ENCODE measurements at regions not wholly inside any gene's neighbourhood (a gene's known extent, or its start where the extent isn't known, plus 50 kb on each side); places are given as distances from the start of the nearest gene placed in this dataset.

DNA sequence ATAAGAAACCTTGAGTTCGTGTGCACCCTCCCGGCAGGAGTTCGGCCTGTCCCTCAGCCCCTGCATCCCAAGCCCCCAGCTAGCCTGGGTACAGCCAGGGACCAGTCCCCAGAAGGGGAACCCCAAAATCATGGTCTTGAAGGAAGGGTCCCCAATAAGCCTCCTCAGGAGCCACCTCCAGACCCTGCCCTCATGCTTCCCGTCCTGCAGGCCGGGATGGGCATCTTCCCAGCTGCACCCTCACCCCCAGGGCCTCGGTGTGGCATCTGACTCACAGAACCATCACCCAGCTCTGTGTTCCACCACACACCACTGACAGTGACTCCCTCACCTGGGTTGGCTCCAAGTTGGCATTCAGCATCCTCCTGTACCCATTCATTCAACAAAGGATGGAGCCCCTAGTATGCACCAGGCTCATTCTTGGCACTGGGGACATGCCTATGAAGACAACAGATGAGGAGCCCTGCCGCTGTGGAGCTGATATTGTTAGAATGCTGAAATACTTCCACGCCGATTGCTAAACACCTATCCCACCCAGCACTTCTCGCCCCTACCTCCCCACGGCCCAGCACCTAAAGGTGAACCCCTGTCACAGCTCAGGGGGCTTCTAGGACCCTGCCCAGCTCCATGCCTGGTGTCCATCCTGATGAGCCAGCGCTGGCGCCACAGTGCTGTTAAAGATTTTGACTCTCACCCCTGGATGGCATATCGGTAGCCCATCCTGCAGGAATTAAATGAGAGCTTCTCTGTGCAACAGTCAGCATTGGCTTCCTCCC lies 77.8 kb downstream of the BUD13 start:
- Mint-ChIP-seq H3K27ac (ENCODE audit: unreplicated experiment) (no peak overlapping the region), H3K36me3 (ENCODE audit: low read depth, unreplicated experiment) (no peaks in the 10 kb centered on the region), H3K4me3 (ENCODE audit: unreplicated experiment) (no peak overlapping the region), H3K27me3 (ENCODE audit: unreplicated experiment) (peaks cover 1% of the 10 kb centered on the region), H3K9me3 (ENCODE audit: unreplicated experiment) (no peaks in the 10 kb centered on the region), H3K4me1 (ENCODE audit: unreplicated experiment) (peaks cover 3% of the 10 kb centered on the region)
- no peak for DNase-seq (ENCODE audit: low spot score)
- TF ChIP-seq, protein P1, sequence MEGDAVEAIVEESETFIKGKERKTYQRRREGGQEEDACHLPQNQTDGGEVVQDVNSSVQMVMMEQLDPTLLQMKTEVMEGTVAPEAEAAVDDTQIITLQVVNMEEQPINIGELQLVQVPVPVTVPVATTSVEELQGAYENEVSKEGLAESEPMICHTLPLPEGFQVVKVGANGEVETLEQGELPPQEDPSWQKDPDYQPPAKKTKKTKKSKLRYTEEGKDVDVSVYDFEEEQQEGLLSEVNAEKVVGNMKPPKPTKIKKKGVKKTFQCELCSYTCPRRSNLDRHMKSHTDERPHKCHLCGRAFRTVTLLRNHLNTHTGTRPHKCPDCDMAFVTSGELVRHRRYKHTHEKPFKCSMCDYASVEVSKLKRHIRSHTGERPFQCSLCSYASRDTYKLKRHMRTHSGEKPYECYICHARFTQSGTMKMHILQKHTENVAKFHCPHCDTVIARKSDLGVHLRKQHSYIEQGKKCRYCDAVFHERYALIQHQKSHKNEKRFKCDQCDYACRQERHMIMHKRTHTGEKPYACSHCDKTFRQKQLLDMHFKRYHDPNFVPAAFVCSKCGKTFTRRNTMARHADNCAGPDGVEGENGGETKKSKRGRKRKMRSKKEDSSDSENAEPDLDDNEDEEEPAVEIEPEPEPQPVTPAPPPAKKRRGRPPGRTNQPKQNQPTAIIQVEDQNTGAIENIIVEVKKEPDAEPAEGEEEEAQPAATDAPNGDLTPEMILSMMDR (IDR thresholded peaks at IDR 0.05; ENCODE audit: unreplicated experiment): no peak

DNA sequence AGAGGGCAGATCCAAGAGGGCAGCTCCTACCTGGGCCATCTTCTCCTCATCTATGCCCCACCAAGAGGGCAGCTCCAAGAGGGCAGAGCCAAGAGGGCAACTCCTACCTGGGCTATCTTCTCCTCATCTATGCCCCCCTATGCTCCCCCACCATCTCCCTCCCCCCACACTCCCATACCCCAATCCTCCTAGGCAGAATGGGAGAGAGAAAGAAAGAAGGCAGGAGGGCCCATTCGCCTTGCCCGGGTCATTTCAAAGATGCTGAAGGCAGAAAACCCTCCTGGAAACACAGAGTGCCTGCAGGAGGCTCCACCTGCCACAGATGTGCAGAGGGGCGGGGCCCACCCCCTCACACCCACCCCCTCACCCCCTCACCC lies 78.5 kb downstream of the BUD13 start:
- no peak for DNase-seq (ENCODE audit: low spot score)
- Mint-ChIP-seq H3K36me3 (ENCODE audit: low read depth, unreplicated experiment) (no peaks in the 10 kb centered on the region), H3K4me1 (ENCODE audit: unreplicated experiment) (peaks cover 3% of the 10 kb centered on the region), H3K27me3 (ENCODE audit: unreplicated experiment) (peaks cover 1% of the 10 kb centered on the region), H3K9me3 (ENCODE audit: unreplicated experiment) (no peaks in the 10 kb centered on the region), H3K27ac (ENCODE audit: unreplicated experiment) (no peak overlapping the region), H3K4me3 (ENCODE audit: unreplicated experiment) (no peak overlapping the region)
- TF ChIP-seq, protein P1 (IDR thresholded peaks at IDR 0.05; ENCODE audit: unreplicated experiment): no peak

DNA sequence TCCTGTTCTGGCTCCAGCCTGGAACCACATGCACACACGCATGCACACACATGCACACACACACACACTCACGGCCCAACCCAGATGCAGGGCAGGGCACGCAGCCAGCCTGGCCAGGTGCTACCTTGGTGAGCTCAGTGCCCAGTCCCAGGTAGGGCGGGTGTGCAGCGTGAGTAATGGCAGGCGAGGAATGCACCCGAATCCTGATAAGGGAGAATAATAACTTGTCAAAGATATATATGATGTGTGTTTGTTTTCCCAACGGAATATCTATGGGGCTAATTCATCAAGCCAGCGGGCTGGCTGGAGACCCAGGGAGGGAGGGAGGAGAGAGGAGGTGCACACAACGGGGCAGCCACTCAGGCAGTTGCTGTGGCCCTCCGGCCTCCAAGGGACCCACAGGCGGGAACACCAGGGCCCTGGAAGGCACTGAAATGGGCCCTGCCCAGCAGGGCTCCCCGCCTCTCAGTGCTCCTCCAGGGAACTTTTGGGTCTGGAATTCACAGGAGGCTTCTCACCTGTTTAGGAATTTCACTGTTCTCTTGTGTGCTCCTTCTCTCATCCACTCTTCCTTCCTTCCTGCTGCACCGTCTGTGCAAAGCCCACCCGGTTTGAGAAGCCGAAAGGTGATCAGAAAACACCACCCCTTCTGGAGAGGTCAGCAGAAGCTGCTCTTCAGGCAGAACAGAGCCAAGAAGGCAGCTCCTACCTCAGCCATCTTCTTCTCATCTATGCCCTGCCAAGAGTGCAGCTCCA lies 79.0 kb downstream of the BUD13 start:
- H3K36me3 Mint-ChIP-seq (ENCODE audit: low read depth, unreplicated experiment): no peaks in the 10 kb centered on the region
- peaks cover 3% of the 10 kb centered on the region for H3K4me1 Mint-ChIP-seq (ENCODE audit: unreplicated experiment)
- H3K4me3 Mint-ChIP-seq (ENCODE audit: unreplicated experiment): no peak overlapping the region
- H3K27me3 Mint-ChIP-seq (ENCODE audit: unreplicated experiment): peaks cover 1% of the 10 kb centered on the region
- TF ChIP-seq, protein P1 (IDR thresholded peaks at IDR 0.05; ENCODE audit: unreplicated experiment): no peak
- no peak overlapping the region for H3K27ac Mint-ChIP-seq (ENCODE audit: unreplicated experiment)
- DNase-seq (ENCODE audit: low spot score): no peak
- no peaks in the 10 kb centered on the region for H3K9me3 Mint-ChIP-seq (ENCODE audit: unreplicated experiment)

DNA sequence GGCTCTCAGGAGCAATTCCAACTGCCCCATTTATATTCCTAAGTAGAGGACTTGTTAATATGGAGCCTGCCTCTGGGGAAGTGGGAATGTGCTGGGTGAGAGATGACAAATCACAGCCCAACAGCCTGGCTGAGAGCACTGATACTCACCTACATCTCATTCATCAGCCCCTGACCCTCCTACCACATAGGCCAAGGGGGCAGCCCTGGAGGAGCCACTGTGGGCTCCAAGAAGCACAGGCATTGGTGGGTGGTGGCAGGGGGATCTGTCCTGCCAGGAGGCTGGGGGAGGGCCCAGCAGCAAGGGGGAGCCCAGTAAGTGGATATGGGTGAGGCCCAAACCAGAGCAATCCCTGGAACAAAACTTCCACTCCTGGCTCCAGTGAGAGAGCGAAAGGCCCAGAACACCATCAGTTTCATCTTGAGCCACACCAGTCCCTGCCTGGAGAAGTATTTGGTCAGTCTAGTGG lies 79.7 kb downstream of the BUD13 start:
- Mint-ChIP-seq H3K4me3 (ENCODE audit: unreplicated experiment) (no peak overlapping the region), H3K36me3 (ENCODE audit: low read depth, unreplicated experiment) (no peaks in the 10 kb centered on the region), H3K4me1 (ENCODE audit: unreplicated experiment) (peaks cover 3% of the 10 kb centered on the region), H3K27me3 (ENCODE audit: unreplicated experiment) (peaks cover 1% of the 10 kb centered on the region), H3K9me3 (ENCODE audit: unreplicated experiment) (no peaks in the 10 kb centered on the region), H3K27ac (ENCODE audit: unreplicated experiment) (no peak overlapping the region)
- TF ChIP-seq, protein P1 (IDR thresholded peaks at IDR 0.05; ENCODE audit: unreplicated experiment): no peak
- DNase-seq (ENCODE audit: low spot score): no peak

Data from endothelial cell (in vitro differentiated cells).